GM12878 (cell line): ENCODE measurements at regions not wholly inside any gene's neighbourhood (a gene's known extent, or its start where the extent isn't known, plus 50 kb on each side); places are given as distances from the start of the nearest gene placed in this dataset.

Experiments used
- CHD2 ChIP-seq: IDR thresholded peaks from 2 replicates; pipeline ENCODE4 v1.6.1; 2011; ENCODE audit warnings: low read depth, low read length, improper control_type of control experiment, borderline replicate concordance
- ETV6 ChIP-seq, 2 experiments: fragments of 450-650 bp in 1 of 2; IDR thresholded peaks in 1 of 2; conservative IDR thresholded peaks in 1 of 2; 2 replicates each; pipeline ENCODE4 v1.6.1; 2014; ENCODE audit warnings: antibody characterized with exemption in 1 of 2, borderline replicate concordance in 1 of 2, low read depth in 1 of 2, mild to moderate bottlenecking in 1 of 2, moderate library complexity in 1 of 2
- NKRF ChIP-seq: fragments of 450-650 bp; conservative IDR thresholded peaks from 2 replicates; pipeline ENCODE4 v1.6.1; 2017; ENCODE audit warnings: mild to moderate bottlenecking, moderate library complexity
- SMARCA5 ChIP-seq: fragments of 450-650 bp; IDR thresholded peaks from 2 replicates; pipeline ENCODE4 v1.6.1; 2017; ENCODE audit warnings: mild to moderate bottlenecking
- ZBTB11 ChIP-seq: fragments of 450-650 bp; formaldehyde crosslinking; IDR thresholded peaks from 2 replicates; pipeline ENCODE4 v1.5.0; 2022; ENCODE audit warnings: mild to moderate bottlenecking, missing genetic modification characterization
- ZNF687 ChIP-seq: fragments of 450-650 bp; IDR thresholded peaks from 2 replicates; pipeline ENCODE4 v1.6.1; 2017; ENCODE audit warnings: mild to moderate bottlenecking, moderate library complexity

DNA sequence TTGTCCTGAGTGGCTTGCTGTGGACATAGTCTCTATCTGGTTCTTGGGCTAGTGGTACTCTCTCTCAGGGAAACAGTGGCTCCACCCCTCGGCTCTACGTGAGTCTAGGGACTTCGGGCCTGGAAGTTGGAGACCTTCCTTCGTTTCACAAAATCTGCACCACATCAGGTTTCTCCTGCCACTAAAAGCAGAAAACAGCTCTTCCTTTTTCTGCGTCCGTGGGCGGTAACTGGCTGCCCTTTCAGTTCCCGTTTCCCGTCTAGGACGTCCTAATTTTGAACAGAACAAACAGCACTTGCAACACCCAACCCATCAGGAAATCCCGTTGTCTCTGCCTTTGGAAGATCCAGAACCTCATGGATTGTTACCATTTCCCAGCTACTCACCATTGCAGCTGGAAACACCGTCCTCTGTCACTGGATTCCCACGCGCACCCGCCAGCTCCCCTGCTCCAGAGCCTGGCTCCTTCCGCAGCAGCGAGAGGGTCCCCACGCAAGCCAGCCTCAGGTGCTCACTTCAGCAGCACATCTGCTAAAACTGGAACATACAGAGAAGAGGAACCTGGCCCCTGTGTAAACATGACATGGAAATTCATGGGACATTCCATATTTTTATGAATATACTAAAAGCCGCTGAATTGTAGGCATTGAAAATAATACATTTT, 311.4 kb upstream of the AKR1E2 start (continued):
- TF ChIP-seq ZBTB11 (CRISPR knock-in tag) (no peak), CHD2 (no peak), SMARCA5 (no peak), NKRF (no peak), ETV6 (conservative IDR thresholded peaks at IDR 0.05 in 1 of 2, IDR thresholded peaks at IDR 0.05 in 1 of 2; ENCODE audit: borderline replicate concordance in 1 of 2, low read depth in 1 of 2) (0 out of 4 replicates have a peak, but pooled peaks of 1 of the 2 experiments have one; percentile 45), ZNF687 (no peak)
